ENCODE measurements at regions not wholly inside any gene's neighbourhood (a gene's known extent, or its start where the extent isn't known, plus 50 kb on each side); places are given as distances from the start of the nearest gene placed in this dataset.

DNA sequence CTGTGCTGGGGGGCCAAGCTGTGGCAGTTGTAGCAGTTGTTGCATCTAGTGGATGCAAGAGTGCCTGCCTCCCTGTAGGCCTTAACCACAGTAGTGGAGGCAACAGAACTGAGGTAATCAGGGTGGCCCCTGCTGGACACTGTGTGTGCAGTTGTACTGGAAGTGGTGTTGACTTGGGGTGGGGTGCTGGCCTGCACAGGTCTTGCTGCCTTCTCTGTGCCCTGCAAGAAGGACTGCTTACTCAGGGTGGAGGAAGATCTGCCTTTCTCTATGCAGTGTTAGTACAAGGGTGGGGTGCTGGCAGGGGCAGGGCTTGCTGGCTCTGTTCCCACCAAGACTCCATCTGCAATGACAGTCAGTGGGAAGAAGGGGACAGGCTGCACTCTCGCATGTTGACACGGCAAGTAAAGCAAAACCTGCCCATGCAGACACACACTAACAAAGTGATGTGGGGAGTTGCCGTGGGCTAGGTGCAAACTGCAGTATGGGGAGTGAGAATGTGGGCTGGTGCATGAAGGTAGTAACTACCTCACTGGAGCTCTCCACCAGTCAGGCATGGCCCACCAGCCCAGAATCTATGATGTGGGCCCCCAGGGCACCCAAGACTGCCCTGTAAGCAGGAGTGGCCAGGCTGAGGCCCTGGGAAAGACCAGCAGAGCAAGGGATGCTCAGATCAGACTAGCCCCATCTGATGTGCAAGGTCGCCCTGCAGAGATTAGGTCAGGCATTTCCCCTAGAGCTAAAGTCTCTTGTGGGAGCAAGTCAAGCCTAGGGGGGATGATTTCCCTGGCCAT, 594.9 kb downstream of the TECRL start:
- Histone ChIP-seq H3K4me1 (ENCODE audit: control insufficient read depth, insufficient read depth, low read length) (no peaks in the 10 kb centered on the region), H3K18ac (ENCODE audit: low read depth, low read length) (no peak overlapping the region), H3K4me2 (ENCODE audit: low read depth, low read length) (no peak overlapping the region), H3K27me3 (ENCODE audit: control insufficient read depth, insufficient read depth, low read length) (no peaks in the 10 kb centered on the region), H3K14ac (replicated peaks; ENCODE audit: low read depth, low read length) (no peak overlapping the region), H2BK15ac (ENCODE audit: low read depth, low read length) (no peak overlapping the region), H3K23ac (ENCODE audit: low read depth, low read length) (no peak overlapping the region), H2AK9ac (replicated peaks; ENCODE audit: low read depth, low read length, poor library complexity) (no peak overlapping the region), H4K5ac (ENCODE audit: low read depth, low read length) (no peak overlapping the region), H3K36me3 (ENCODE audit: control insufficient read depth, insufficient read depth, low read length) (no peaks in the 10 kb centered on the region), H4K20me1 (ENCODE audit: insufficient read depth, low read length) (no peaks in the 10 kb centered on the region), H2BK20ac (ENCODE audit: low read depth, low read length) (no peak overlapping the region), H3K9me1 (ENCODE audit: insufficient read depth, low read length) (no peaks in the 10 kb centered on the region), H3K4me3 (ENCODE audit: insufficient read depth, low read depth, low read length) (no peak overlapping the region), H4K8ac (ENCODE audit: low read depth in 2 of 2, low read length in 2 of 2) (no peak overlapping the region), H2BK120ac (ENCODE audit: low read depth, low read length) (no peak overlapping the region), H2AK5ac (ENCODE audit: low read depth, low read length) (no peak overlapping the region), H4K91ac (ENCODE audit: insufficient read depth, low read depth, low read length) (no peak overlapping the region), H3K27ac (ENCODE audit: insufficient read depth, low read length) (no peak overlapping the region), H2BK5ac (ENCODE audit: low read depth, low read length, poor library complexity, severe bottlenecking) (no peak overlapping the region), H3K79me1 (ENCODE audit: low read depth in 1 of 2, low read length in 2 of 2) (no peaks in the 10 kb centered on the region), H3K56ac (ENCODE audit: extremely low read depth, insufficient read depth, low read length) (no peak overlapping the region), H3K9me3 (ENCODE audit: control insufficient read depth, insufficient read depth, low read length) (peaks cover 12% of the 10 kb centered on the region), H3K4ac (ENCODE audit: low read depth, low read length) (no peak overlapping the region), H3K9ac (ENCODE audit: low read depth, low read length) (no peak overlapping the region), H2AFZ (replicated peaks; ENCODE audit: low read length, poor library complexity) (no peak overlapping the region)
- in situ Hi-C loops (cut with MboI; ENCODE audit: low sequenced_read_pairs), result no loop called here
- BruUV-seq (replicated peaks), result no TSS peak
- ATAC-seq (ENCODE audit: low read depth), result no peak
- ChIA-PET POLR2A (ENCODE audit: unreplicated experiment) (no interaction called here), CTCF (no interaction called here)
- no peak for DNase-seq
- whole genome bisulfite sequencing, 2 experiments (ENCODE audit: extremely low coverage in 2 of 2, insufficient read length in 1 of 2), result no CpG with 5 or more reads among the region's 4 CpGs
- intact Hi-C loops (cut with micrococcal nuclease), result no loop called here
- dilution Hi-C loops (cut with HindIII; ENCODE audit: low sequenced_read_pairs, unreplicated experiment), result no loop called here
- no peak for TF ChIP-seq MAZ (IDR thresholded peaks at IDR 0.05; ENCODE audit: borderline replicate concordance, low read depth, low read length)
- TF ChIP-seq MXI1 (IDR thresholded peaks at IDR 0.05; ENCODE audit: borderline replicate concordance, low read depth, low read length), result no peak
- no peak for TF ChIP-seq RFX5 (IDR thresholded peaks at IDR 0.05; ENCODE audit: low read depth, low read length)
- TF ChIP-seq CTCF (conservative IDR thresholded peaks at IDR 0.05; ENCODE audit: low read depth, low read length), result no peak
- no peak for TF ChIP-seq USF2 (IDR thresholded peaks at IDR 0.05; ENCODE audit: low read depth, low read length)
- TF ChIP-seq CEBPB (IDR thresholded peaks at IDR 0.05; ENCODE audit: low read depth, low read length), result no peak
- no peak for TF ChIP-seq FOS (IDR thresholded peaks at IDR 0.05; ENCODE audit: low read depth, low read length)
- no peak for TF ChIP-seq CHD1 (IDR thresholded peaks at IDR 0.05; ENCODE audit: low read depth, low read length)
- TF ChIP-seq SMC3 (IDR thresholded peaks at IDR 0.05; ENCODE audit: low read depth, low read length), result no peak
- TF ChIP-seq NFE2L2 (IDR thresholded peaks at IDR 0.05; ENCODE audit: low read depth, low read length), result no peak
- TF ChIP-seq RCOR1 (IDR thresholded peaks at IDR 0.05; ENCODE audit: insufficient replicate concordance, low read length), result no peak
- no peak for TF ChIP-seq POLR2A (IDR thresholded peaks at IDR 0.05; ENCODE audit: low read depth, low read length)
- TF ChIP-seq RAD21 (IDR thresholded peaks at IDR 0.05; ENCODE audit: low read length), result no peak
- TF ChIP-seq MAFK (IDR thresholded peaks at IDR 0.05; ENCODE audit: low read depth, low read length), result no peak
- no peak for TF ChIP-seq ELK1 (IDR thresholded peaks at IDR 0.05; ENCODE audit: borderline replicate concordance, low read depth, low read length)
- TF ChIP-seq BHLHE40 (IDR thresholded peaks at IDR 0.05; ENCODE audit: low read depth, low read length), result no peak

All from IMR-90 (cell line).